Immature natural killer cell (primary cell): ENCODE measurements at regions not wholly inside any gene's neighbourhood (a gene's known extent, or its start where the extent isn't known, plus 50 kb on each side); places are given as distances from the start of the nearest gene placed in this dataset.

ENCODE experiments used
- DNase-seq, 3 donors: peaks; one replicate each; pipeline ENCODE4 v3.0.0; 2022; ENCODE audit warnings: mixed read lengths in 1 of 3
- H3K27ac Mint-ChIP-seq, 6 donors: one replicate each; pipeline ENCODE4 v1.8.0; 2020; ENCODE audit warnings: mixed read lengths in 6 of 6, mild to moderate bottlenecking in 5 of 6, inconsistent platforms in 4 of 6, moderate library complexity in 3 of 6
- H3K27me3 Mint-ChIP-seq, 3 donors: one replicate each; pipeline ENCODE4 v1.8.0; 2020 to 2021; ENCODE audit warnings: low read depth in 3 of 3, mild to moderate bottlenecking in 3 of 3, mixed read lengths in 3 of 3, moderate library complexity in 3 of 3, inconsistent platforms in 1 of 3
- H3K36me3 Mint-ChIP-seq, 3 donors: one replicate each; pipeline ENCODE4 v1.8.0; 2020; ENCODE audit warnings: mixed read lengths in 3 of 3, inconsistent platforms in 2 of 3, mild to moderate bottlenecking in 2 of 3
- H3K4me1 Mint-ChIP-seq, 2 donors: one replicate each; pipeline ENCODE4 v1.8.0; 2020; ENCODE audit warnings: inconsistent platforms in 2 of 2, mild to moderate bottlenecking in 2 of 2, mixed read lengths in 2 of 2, moderate library complexity in 1 of 2
- H3K4me3 Mint-ChIP-seq, 5 donors: one replicate each; pipeline ENCODE4 v1.8.0; 2020; ENCODE audit warnings: mild to moderate bottlenecking in 5 of 5, mixed read lengths in 5 of 5, inconsistent platforms in 3 of 5, moderate library complexity in 3 of 5
- H3K9me3 Mint-ChIP-seq, 6 donors: one replicate each; pipeline ENCODE4 v1.8.0; 2020; ENCODE audit warnings: mild to moderate bottlenecking in 6 of 6, mixed read lengths in 6 of 6, inconsistent platforms in 4 of 6, moderate library complexity in 3 of 6

DNA sequence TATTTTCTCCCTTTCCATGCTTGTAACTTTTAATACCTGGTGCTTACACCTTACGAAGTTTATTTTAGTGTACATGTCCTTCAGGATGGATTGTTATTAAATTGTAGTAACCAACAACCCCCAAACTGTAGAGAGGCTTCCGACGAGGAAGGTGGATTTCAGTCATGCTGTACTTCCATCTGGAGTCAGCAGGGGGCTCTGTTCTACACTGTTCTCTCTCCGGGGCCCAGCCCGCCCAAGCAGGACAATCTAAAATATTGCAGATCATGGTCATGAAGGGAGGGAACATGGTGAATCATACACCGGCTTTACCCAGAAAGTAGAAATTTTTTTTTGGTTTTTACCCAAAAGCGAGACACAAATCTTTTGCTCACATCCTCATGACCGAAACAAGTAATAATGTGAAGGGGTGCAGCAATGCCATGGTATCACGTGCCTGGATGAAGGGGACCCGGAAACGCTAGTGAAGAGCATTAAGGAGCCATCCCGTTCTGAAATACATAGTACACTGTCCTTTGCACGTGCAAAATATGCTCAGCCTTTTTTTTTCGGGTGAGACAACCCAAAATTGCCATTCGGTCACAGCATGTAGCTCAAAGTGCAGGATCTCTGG is 884.8 kb downstream of the EPHA4 start:
- Mint-ChIP-seq H3K27ac (no peak overlapping the region), H3K36me3 (no peaks in the 10 kb centered on the region), H3K4me3 (no peak overlapping the region), H3K9me3 (no peaks in the 10 kb centered on the region), H3K4me1 (no peaks in the 10 kb centered on the region), H3K27me3 (peaks cover 4 to 12% (median 5%) of the 10 kb centered on the region in 3 donors)
- DNase-seq, result peak; percentile 45 to 57 (median 55)

DNA sequence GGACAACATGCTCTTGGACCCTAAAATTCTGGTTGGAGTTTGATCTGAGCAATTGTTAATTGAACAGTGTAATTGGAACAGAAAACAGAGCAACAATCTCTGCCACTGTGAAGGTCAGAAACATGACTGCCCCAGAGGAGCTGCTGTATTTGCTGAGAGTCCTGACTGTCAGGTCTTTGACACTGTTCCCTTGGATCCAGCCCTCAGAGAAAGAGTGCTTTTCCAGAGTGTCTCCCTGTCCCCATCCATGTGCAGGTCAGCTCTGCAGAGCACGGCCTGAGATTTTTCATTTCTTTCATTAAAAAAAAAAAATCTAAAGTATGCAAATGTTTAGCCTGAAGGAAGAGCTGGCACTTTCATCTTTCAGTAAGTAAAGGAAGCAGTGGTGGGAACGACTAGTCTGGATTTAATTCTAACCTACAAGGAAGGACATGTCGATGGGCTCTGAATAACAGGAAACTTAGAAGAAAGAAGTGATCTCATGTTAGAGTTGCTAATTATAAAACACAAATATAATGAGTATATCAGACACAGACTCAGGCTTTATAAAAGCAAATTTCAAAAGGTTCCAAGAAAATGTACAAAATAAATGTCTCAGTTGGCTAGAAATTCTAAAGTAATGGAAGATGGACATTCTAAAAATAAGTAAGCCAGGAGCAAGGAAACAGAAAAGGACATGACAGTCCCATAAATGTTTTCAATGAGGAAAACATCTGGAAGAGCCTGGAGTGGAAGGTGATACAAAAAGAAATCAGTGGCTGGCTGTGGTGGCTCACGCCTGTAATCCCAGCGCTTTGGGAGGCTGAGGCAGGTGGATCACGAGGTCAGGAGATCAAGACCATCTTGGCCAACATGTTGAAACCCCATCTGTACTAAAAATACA is 876.5 kb downstream of the EPHA4 start:
- Mint-ChIP-seq H3K4me3 (no peak overlapping the region), H3K27me3 (peaks cover 0 to 4% (median 2%) of the 10 kb centered on the region in 3 donors), H3K27ac (no peak overlapping the region), H3K9me3 (peaks cover 0 to under 1% (median 0%) of the 10 kb centered on the region in 6 donors), H3K4me1 (no peaks in the 10 kb centered on the region), H3K36me3 (no peaks in the 10 kb centered on the region)
- DNase-seq, result no peak

DNA sequence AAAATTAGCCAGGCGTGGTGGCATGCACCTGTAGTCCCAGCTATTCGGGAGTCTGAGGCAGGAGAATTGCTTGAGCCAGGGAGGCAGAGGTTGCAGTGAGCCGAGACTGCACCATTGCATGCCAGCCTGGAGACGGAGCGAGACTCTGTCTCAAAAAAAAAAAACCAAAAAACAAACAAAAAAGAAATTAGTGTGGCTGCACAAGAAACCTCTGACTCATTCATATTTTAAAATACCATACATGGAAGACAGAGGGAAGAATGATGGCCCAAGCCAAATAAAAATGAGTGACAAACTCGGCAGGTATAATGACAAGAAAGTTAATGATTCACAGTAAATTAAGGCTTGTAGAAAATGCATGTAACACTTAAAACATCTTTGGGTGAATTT is 875.8 kb downstream of the EPHA4 start:
- H3K9me3 Mint-ChIP-seq, result peaks cover 0 to 3% (median 0%) of the 10 kb centered on the region in 6 donors
- H3K36me3 Mint-ChIP-seq, result no peaks in the 10 kb centered on the region
- H3K4me3 Mint-ChIP-seq, result no peak overlapping the region
- H3K4me1 Mint-ChIP-seq, result no peaks in the 10 kb centered on the region
- H3K27me3 Mint-ChIP-seq, result peaks cover 0 to 4% (median 2%) of the 10 kb centered on the region in 3 donors
- no peak for DNase-seq
- H3K27ac Mint-ChIP-seq, result no peak overlapping the region

DNA sequence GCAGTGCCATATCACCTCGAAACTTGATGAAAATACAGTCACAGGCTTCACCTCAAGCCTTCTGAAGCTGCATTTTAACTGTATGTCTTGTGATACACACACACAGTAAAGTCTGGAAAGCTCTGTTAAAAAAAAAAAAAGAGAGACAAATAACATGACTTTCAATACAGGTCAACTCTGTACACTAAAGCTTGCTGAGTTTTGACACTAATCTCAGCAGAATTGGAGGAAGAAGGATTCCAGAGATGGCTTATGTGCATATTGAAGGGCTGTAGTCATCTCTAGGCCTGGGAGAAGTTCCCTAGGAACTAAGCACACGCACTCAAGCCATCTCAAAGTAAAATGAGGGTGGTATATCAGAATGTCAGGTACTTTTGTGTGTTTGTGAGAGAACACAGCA is 875.1 kb downstream of the EPHA4 start:
- H3K36me3 Mint-ChIP-seq, result no peaks in the 10 kb centered on the region
- no peak for DNase-seq
- peaks cover 0 to 8% (median 0%) of the 10 kb centered on the region in 6 donors for H3K9me3 Mint-ChIP-seq
- no peaks in the 10 kb centered on the region for H3K4me1 Mint-ChIP-seq
- H3K4me3 Mint-ChIP-seq, result no peak overlapping the region
- H3K27ac Mint-ChIP-seq, result no peak overlapping the region
- H3K27me3 Mint-ChIP-seq, result peaks cover 0 to 8% (median 2%) of the 10 kb centered on the region in 3 donors

DNA sequence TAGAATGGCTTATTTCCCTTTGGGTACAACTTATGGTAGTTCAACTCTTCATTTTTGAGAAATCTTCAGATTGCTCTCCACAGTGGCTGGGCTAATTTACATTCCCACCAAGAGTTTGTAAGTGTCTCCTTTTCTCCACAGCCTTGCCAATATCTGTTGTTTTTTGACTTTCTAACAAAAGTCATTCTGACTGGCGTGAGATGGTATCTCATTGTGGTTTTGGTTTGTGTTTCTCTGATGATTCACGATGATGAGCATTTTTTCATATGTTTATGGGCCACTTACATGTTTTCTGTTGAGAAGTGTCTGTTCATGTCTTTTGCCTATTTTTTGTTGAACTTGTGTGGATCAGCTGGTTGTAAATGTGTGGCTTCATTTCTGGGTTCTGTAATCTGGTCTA is 871.0 kb downstream of the EPHA4 start:
- H3K27ac Mint-ChIP-seq, result no peak overlapping the region
- DNase-seq, result no peak
- H3K27me3 Mint-ChIP-seq, result peaks cover 0 to 8% (median 0%) of the 10 kb centered on the region in 3 donors
- H3K36me3 Mint-ChIP-seq, result no peaks in the 10 kb centered on the region
- no peak overlapping the region for H3K4me3 Mint-ChIP-seq
- peaks cover 0 to 8% (median 0%) of the 10 kb centered on the region in 6 donors for H3K9me3 Mint-ChIP-seq
- no peaks in the 10 kb centered on the region for H3K4me1 Mint-ChIP-seq

DNA sequence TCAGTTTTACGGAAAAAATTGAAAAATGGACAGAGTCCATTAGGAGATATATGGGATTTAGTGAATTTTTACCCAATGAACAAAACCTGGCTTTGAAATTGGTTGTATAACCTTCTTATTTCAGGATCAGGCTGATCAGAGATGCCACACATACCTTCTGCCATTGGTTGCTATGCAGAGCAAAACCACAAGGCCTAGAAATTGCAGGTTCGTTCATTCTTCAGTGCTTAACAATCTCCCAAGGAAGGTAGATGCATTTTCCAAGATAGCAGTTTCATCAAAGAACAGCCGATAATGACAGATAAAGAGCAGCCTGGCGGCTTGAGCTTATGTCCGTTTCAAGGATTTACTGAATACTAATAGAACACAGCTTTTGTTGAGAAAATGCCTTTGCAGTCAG is 868.8 kb downstream of the EPHA4 start:
- H3K27me3 Mint-ChIP-seq, result peaks cover 0 to 9% (median 0%) of the 10 kb centered on the region in 3 donors
- no peaks in the 10 kb centered on the region for H3K36me3 Mint-ChIP-seq
- H3K4me3 Mint-ChIP-seq, result no peak overlapping the region
- no peaks in the 10 kb centered on the region for H3K4me1 Mint-ChIP-seq
- H3K27ac Mint-ChIP-seq, result no peak overlapping the region
- peaks cover 0 to 8% (median 0%) of the 10 kb centered on the region in 6 donors for H3K9me3 Mint-ChIP-seq
- DNase-seq, result no peak

DNA sequence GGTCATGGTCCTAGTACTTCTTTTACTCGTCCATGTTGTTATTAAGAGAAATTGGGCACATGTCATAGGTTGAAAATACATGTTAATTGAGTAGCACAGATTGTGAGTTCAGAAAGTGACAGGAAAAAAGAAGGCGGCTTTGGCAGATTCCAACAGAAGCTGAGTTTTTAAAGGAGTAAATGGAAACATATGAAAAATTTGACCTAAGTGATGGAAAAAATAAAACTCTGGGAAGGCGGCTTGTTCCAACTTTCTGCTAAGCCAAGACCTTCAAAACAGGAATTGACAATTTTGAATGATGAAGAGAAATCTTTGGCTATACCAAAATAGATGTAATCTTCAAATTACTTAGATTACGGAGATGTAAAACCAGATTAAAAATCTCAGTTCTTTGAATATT is 868.0 kb downstream of the EPHA4 start:
- DNase-seq, result no peak
- peaks cover 0 to 8% (median 2%) of the 10 kb centered on the region in 3 donors for H3K27me3 Mint-ChIP-seq
- H3K27ac Mint-ChIP-seq, result no peak overlapping the region
- no peak overlapping the region for H3K4me3 Mint-ChIP-seq
- no peaks in the 10 kb centered on the region for H3K36me3 Mint-ChIP-seq
- peaks cover 0 to 8% (median 0%) of the 10 kb centered on the region in 6 donors for H3K9me3 Mint-ChIP-seq
- no peaks in the 10 kb centered on the region for H3K4me1 Mint-ChIP-seq

DNA sequence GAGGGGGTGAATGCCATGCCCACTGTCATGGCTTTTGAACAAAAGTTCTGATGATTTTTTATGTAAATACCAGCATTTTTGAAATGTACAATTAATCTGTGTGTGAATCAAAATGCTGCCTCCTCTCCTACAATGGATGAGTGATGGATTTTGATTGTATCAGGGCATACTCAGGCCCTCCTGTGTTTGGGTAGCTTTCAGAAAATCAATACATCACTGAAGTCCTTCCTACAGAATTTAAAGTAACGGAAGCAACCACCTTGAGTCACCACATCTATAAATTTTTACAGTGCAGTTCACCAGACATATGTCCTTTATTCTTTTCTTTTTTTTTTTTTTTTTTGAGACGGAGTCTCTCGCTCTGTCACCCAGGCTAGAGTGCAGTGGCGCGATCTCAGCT is 867.3 kb downstream of the EPHA4 start:
- Mint-ChIP-seq H3K4me3 (no peak overlapping the region), H3K9me3 (peaks cover 0 to 8% (median 0%) of the 10 kb centered on the region in 6 donors), H3K36me3 (no peaks in the 10 kb centered on the region), H3K27me3 (peaks cover 0 to 8% (median 2%) of the 10 kb centered on the region in 3 donors), H3K4me1 (no peaks in the 10 kb centered on the region), H3K27ac (no peak overlapping the region)
- DNase-seq, result no peak

DNA sequence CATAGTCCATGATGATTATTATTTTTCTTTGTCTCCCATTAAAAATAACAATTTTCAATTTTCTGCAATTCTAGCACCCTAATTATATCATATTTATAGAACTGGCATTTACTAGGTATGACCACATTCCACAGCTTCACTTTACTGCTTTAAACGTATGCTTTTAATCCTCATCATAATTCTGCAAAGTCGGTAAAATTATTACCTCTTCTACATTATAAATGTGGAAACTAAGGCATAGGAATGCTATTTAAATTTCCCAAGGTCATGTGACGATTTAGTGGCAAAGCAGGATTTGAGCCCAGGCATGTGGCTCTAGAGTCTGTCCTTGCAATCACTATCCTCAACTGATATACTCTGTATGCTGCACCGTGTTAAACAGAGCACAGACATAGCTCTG is 866.4 kb downstream of the EPHA4 start:
- no peak overlapping the region for H3K27ac Mint-ChIP-seq
- no peak for DNase-seq
- H3K27me3 Mint-ChIP-seq, result peaks cover 0 to 10% (median 2%) of the 10 kb centered on the region in 3 donors
- H3K4me3 Mint-ChIP-seq, result no peak overlapping the region
- H3K36me3 Mint-ChIP-seq, result no peaks in the 10 kb centered on the region
- peaks cover 0 to 8% (median 0%) of the 10 kb centered on the region in 6 donors for H3K9me3 Mint-ChIP-seq
- H3K4me1 Mint-ChIP-seq, result no peaks in the 10 kb centered on the region

DNA sequence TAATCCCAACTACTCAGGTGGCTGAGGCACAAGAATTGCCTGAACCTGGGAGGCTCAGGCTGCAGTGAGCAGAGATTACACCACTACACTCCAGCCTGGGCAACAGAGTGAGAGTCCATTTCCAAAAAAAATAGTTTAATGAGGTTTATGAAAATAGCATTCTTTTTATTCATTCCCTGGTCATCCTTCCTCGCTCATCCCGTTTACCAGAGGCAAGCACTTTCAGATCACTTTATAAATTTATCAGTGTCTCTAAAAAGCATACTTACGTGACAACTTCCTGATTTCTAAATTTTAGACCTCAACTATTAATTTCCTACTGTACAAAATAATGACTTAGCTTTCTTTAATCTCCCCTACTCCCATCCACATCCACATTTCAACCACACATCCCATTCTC is 864.8 kb downstream of the EPHA4 start:
- H3K4me1 Mint-ChIP-seq, result no peaks in the 10 kb centered on the region
- H3K4me3 Mint-ChIP-seq, result no peak overlapping the region
- H3K9me3 Mint-ChIP-seq, result no peaks in the 10 kb centered on the region
- peaks cover 2 to 6% (median 3%) of the 10 kb centered on the region in 3 donors for H3K27me3 Mint-ChIP-seq
- DNase-seq, result no peak
- no peaks in the 10 kb centered on the region for H3K36me3 Mint-ChIP-seq
- H3K27ac Mint-ChIP-seq, result no peak overlapping the region

DNA sequence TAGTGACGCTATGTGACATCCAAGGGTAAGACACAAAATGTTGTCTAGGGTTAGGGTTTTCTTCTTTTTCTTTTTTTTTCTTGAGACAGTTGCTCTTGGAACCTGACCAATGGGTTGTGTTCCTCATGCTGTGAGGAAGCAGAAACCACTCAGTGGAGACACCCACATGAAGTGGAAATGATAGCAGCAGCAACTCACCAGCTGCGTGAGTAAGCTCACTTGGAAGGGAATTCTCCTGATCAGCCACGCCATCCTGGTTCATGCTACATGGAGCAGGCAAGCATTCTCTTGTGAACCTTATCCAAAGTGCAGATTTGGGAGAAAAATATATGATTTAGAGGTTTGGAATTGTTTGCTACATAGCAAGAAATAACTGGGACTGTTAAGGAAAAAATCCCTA is 863.7 kb downstream of the EPHA4 start:
- Mint-ChIP-seq H3K27ac (no peak overlapping the region), H3K36me3 (no peaks in the 10 kb centered on the region), H3K4me1 (no peaks in the 10 kb centered on the region), H3K27me3 (peaks cover 2 to 6% (median 3%) of the 10 kb centered on the region in 3 donors), H3K9me3 (no peaks in the 10 kb centered on the region), H3K4me3 (no peak overlapping the region)
- no peak for DNase-seq

DNA sequence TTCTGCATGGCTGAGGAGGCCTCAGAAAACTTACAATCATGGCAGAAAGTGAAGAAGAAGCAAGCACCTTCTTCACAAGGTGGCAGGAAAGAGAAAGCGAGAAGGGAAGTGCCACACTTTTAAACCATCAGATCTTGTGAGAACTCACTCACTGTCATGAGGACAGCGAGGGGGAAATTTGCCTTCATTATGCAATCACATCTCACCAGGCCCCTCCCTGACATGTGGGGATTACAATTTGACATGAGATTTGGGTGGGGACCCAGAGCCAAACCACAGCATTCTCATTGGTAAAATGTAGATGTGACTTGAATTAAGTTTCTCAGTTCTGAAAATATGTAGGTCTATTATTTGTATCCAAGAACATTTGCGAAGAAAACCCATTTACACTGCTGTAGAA is 854.8 kb downstream of the EPHA4 start:
- peaks cover 0 to 5% (median 0%) of the 10 kb centered on the region in 6 donors for H3K9me3 Mint-ChIP-seq
- no peaks in the 10 kb centered on the region for H3K36me3 Mint-ChIP-seq
- no peak for DNase-seq
- H3K4me1 Mint-ChIP-seq, result no peaks in the 10 kb centered on the region
- peaks cover 0 to 4% (median 0%) of the 10 kb centered on the region in 3 donors for H3K27me3 Mint-ChIP-seq
- H3K27ac Mint-ChIP-seq, result no peak overlapping the region
- H3K4me3 Mint-ChIP-seq, result no peak overlapping the region

DNA sequence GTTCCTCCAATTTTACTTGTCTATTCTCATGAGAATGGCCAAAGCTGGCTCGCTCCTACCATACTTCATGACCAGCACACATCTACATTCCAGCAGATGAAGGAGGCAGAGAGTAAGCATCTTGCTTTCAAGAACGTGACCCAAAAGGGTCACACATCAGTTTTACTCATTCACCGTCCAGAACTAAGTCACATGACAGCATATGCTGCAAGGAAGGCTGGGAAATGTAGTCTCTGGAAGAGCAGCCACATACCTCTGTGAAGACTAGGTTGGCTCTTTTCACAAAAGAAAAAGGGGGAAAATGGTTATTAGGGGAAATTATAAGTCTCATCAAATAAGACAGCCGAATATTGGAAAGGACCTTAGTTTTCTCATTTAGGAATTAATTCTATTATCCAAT is 835.3 kb downstream of the EPHA4 start:
- no peaks in the 10 kb centered on the region for H3K4me1 Mint-ChIP-seq
- H3K27me3 Mint-ChIP-seq, result peaks cover 2 to 5% (median 4%) of the 10 kb centered on the region in 3 donors
- H3K9me3 Mint-ChIP-seq, result peaks cover 0 to 3% (median 0%) of the 10 kb centered on the region in 6 donors
- H3K36me3 Mint-ChIP-seq, result no peaks in the 10 kb centered on the region
- no peak overlapping the region for H3K4me3 Mint-ChIP-seq
- no peak overlapping the region for H3K27ac Mint-ChIP-seq
- no peak for DNase-seq

DNA sequence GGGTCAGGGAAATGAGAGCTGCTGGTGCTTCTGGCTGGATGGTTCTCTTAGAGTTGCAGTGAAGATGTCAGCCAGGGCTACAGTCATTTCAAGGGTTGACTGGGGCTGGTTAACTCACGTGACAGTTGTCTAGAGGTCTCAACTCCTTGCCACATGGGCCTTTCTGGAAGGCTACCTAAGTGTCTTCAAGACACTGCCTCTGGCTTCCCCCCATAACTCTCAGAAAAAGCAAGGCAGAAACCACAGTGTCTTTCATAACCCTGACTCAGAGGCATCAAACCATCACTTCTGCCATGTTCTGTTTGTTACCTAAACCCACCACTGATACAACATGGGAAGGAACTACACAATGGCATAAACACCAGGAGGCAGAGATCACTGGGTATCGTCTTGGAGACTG is 828.9 kb downstream of the EPHA4 start:
- no peak overlapping the region for H3K4me3 Mint-ChIP-seq
- DNase-seq, result no peak
- no peaks in the 10 kb centered on the region for H3K4me1 Mint-ChIP-seq
- no peak overlapping the region for H3K27ac Mint-ChIP-seq
- no peaks in the 10 kb centered on the region for H3K36me3 Mint-ChIP-seq
- H3K9me3 Mint-ChIP-seq, result peaks cover 0 to 3% (median 0%) of the 10 kb centered on the region in 6 donors
- H3K27me3 Mint-ChIP-seq, result peaks cover 0 to 5% (median 2%) of the 10 kb centered on the region in 3 donors
